ENCODE measurements at regions not wholly inside any gene's neighbourhood (a gene's known extent, or its start where the extent isn't known, plus 50 kb on each side); places are given as distances from the start of the nearest gene placed in this dataset.

GRCh38 chr5:84518370-84518769, 133.7 kb upstream of the EDIL3 start:
- TF ChIP-seq CTCF (IDR thresholded peaks at IDR 0.05): no peak
- no peak for TF ChIP-seq POLR2A (IDR thresholded peaks at IDR 0.05)
